Suprapubic skin (tissue), 4 donors: ENCODE measurements at regions not wholly inside any gene's neighbourhood (a gene's known extent, or its start where the extent isn't known, plus 50 kb on each side); places are given as distances from the start of the nearest gene placed in this dataset.

Experiments
- POLR2A ChIP-seq, 2 donors: fragments of 450-650 bp; IDR thresholded peaks; one replicate each; pipeline ENCODE4 v1.6.1; 2017; ENCODE audit warnings: antibody characterized with exemption in 2 of 2, mild to moderate bottlenecking in 2 of 2, moderate library complexity in 2 of 2
- POLR2AphosphoS5 ChIP-seq, 3 donors: sonication (generic); formaldehyde crosslinking; IDR thresholded peaks; one replicate each; pipeline ENCODE4 v1.6.1; 2017; ENCODE audit warnings: antibody characterized with exemption in 3 of 3

GRCh38 chr4:185863946-185864345 lies 52.0 kb upstream of the SORBS2 start:
- TF ChIP-seq POLR2AphosphoS5 (IDR thresholded peaks at IDR 0.05) (no peak), POLR2A (IDR thresholded peaks at IDR 0.05) (no peak)
